Mesodermal cell (in vitro differentiated cells): ENCODE measurements at regions not wholly inside any gene's neighbourhood (a gene's known extent, or its start where the extent isn't known, plus 50 kb on each side); places are given as distances from the start of the nearest gene placed in this dataset.

Experiments used
- H3K27ac ChIP-seq: 2 replicates; pipeline ENCODE4 v1.7.0; 2013; ENCODE audit warnings: mild to moderate bottlenecking, low read depth, low read length, moderate library complexity; ENCODE audit not compliant: severe bottlenecking
- H3K36me3 ChIP-seq: 2 replicates; pipeline ENCODE4 v1.7.1; 2013; ENCODE audit warnings: mild to moderate bottlenecking, low read length, moderate library complexity; ENCODE audit not compliant: control insufficient read depth, insufficient read depth
- H3K4me1 ChIP-seq: one replicate; pipeline ENCODE4 v1.7.1; 2013; ENCODE audit warnings: mild to moderate bottlenecking, low read length; ENCODE audit not compliant: insufficient read depth, control insufficient read depth, poor library complexity, severe bottlenecking
- H3K4me3 ChIP-seq: 2 replicates; pipeline ENCODE4 v1.7.0; 2013; ENCODE audit warnings: low read length, control low read depth, mild to moderate bottlenecking; ENCODE audit not compliant: insufficient read depth, poor library complexity, severe bottlenecking; ENCODE audit errors: extremely low read depth
- H3K9me3 ChIP-seq: 2 replicates; pipeline ENCODE4 v1.7.1; 2013; ENCODE audit warnings: mild to moderate bottlenecking, low read length, moderate library complexity; ENCODE audit not compliant: control insufficient read depth
- WGBS, 2 experiments: methylation state at CpG; one replicate each; pipeline ENCODE4 v1.1.5; 2013; ENCODE audit warnings: missing lambda C conversion rate in 2 of 2; ENCODE audit not compliant: insufficient coverage in 2 of 2; 5-methylcytosine and 5-hydroxymethylcytosine counted together

DNA sequence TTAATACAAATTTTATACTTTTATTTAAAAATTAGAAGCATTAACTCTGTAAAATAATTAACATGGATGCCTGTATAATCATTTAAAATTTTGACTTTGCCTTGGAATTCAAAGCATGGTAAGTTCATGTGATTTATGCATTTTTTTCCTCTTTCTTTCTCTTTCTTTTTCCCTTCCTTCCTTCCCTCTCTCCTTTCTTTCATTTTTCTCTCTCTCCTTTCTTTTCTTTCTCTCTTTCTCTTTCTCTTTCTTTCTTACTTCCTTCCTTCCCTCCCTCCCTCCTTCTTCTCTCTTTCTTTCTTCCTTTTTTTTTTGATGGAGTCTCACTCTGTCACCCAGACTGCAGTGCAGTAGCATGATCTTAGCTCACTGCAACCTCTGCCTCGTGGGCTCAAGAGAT, 53.8 kb upstream of the P3H2 start:
- 78 to 100% methylated on average over 1 of the region's 1 CpG for WGBS, 2 experiments
- no peaks in the 10 kb centered on the region for H3K9me3 ChIP-seq
- no peak overlapping the region for H3K27ac ChIP-seq
- no peak overlapping the region for H3K4me3 ChIP-seq
- H3K4me1 ChIP-seq: no peaks in the 10 kb centered on the region
- no peaks in the 10 kb centered on the region for H3K36me3 ChIP-seq

DNA sequence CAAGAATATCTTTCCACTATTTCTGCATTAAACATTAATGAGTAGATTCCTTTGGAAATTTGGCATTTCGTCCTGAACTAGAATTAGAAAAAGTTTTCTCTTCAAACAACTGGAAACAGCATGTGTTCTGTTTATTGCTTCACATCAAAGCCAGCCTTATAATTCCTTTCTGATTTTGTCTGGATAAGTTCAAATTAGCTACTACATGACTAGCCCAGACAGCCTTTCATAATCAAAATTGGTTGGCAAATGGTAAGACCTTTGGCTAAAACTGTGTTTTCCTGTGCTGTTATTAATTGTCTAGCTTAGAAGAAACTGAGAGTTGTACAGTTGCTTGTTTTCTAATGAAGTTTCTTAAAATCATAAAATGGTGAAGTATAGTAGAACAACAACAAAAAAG, 52.7 kb upstream of the P3H2 start:
- Histone ChIP-seq H3K27ac (no peak overlapping the region), H3K36me3 (no peaks in the 10 kb centered on the region), H3K4me1 (no peaks in the 10 kb centered on the region), H3K9me3 (no peaks in the 10 kb centered on the region), H3K4me3 (no peak overlapping the region)
- 100% methylated on average over 1 of the region's 1 CpG; no CpG with 5 or more reads in 1 of the 2 experiments for WGBS, 2 experiments

DNA sequence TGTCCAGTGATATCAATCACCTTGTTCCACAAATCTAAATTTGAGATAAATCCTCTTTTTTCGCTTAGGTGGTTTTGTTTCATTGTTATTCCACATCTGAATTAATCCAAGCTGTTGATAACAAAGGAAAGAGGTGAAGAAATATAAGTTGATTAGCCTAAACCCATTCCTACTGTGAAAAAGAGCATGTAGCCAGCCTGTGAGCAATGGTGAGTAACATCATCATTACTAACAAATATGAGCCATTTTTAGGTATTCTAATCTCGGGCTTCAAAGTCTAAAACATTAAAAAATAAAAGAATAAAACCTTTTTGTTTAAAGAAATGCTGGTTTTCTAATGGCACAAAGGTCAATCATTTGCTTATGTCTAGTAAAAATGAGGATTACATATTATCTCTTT, 52.1 kb upstream of the P3H2 start:
- no peak overlapping the region for H3K27ac ChIP-seq
- H3K9me3 ChIP-seq: no peaks in the 10 kb centered on the region
- H3K4me3 ChIP-seq: no peak overlapping the region
- WGBS, 2 experiments: no CpG with 5 or more reads among the region's 2 CpGs
- H3K36me3 ChIP-seq: no peaks in the 10 kb centered on the region
- no peaks in the 10 kb centered on the region for H3K4me1 ChIP-seq
